IPS-20b (cell line): ENCODE measurements at regions not wholly inside any gene's neighbourhood (a gene's known extent, or its start where the extent isn't known, plus 50 kb on each side); places are given as distances from the start of the nearest gene placed in this dataset.

Experiments
- H3K27ac ChIP-seq: one replicate; pipeline ENCODE4 v1.5.1; 2013; ENCODE audit warnings: low read length
- H3K27me3 ChIP-seq: 2 replicates; pipeline ENCODE4 v1.6.1; 2013; ENCODE audit warnings: mild to moderate bottlenecking, low read length, inconsistent platforms; ENCODE audit not compliant: insufficient read depth
- H3K36me3 ChIP-seq: 2 replicates; pipeline ENCODE4 v1.6.1; 2013; ENCODE audit warnings: low read depth, mild to moderate bottlenecking, inconsistent platforms, low read length, moderate library complexity; ENCODE audit not compliant: insufficient read depth
- H3K4me1 ChIP-seq: 2 replicates; pipeline ENCODE4 v1.6.1; 2013; ENCODE audit warnings: mild to moderate bottlenecking, control low read depth, inconsistent platforms, low read length, moderate library complexity; ENCODE audit not compliant: insufficient read depth
- H3K4me3 ChIP-seq: 2 replicates; pipeline ENCODE4 v1.5.1; 2013; ENCODE audit warnings: mild to moderate bottlenecking, low read length, inconsistent platforms
- H3K9ac ChIP-seq: 2 replicates; pipeline ENCODE4 v1.6.1; 2013; ENCODE audit warnings: low read depth, mild to moderate bottlenecking, inconsistent platforms, low read length, moderate library complexity
- H3K9me3 ChIP-seq: 2 replicates; pipeline ENCODE4 v1.6.1; 2013; ENCODE audit warnings: mild to moderate bottlenecking, low read depth, low read length, inconsistent platforms; ENCODE audit not compliant: insufficient read depth

DNA sequence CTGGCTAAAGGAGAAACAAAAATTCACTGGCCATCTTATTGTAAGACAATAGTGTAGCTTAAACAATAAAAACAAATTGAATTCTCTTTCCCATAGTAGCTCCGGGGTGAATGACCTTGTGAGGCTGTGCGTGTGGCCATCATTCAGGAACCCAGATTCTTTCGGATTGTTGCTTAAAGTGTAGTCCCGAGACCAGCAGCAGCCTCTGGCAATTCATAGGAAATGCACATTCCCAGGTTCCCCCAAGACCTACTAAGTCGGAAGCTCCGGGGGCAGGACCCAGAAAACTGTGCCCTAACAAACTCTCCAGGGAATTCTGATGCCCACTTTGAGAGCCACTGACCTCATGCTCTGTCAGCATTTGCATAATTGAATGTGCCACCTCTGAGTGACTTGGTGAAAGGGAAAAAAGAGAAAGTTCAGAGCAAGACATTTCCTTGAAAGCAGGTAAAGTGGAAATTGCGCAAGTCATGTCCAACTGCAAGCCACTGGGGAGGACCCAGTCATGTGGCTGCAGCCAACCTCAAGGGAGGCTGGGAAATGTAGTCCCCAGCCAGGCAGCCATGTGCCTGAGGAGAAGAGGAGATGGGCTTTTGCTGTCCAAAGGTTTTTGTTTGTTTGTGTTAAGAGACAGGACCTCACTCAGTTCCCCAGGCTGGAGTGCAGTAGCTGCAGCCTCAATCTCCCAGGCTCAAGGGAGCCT is 50.7 kb upstream of the PNMA8B start:
- peaks cover 14% of the 10 kb centered on the region for H3K9me3 ChIP-seq
- H3K27ac ChIP-seq: no peak overlapping the region
- H3K36me3 ChIP-seq: no peaks in the 10 kb centered on the region
- no peaks in the 10 kb centered on the region for H3K27me3 ChIP-seq
- H3K4me1 ChIP-seq: no peaks in the 10 kb centered on the region; the same call in 1 of the 2 replicates
- H3K4me3 ChIP-seq: peak overlapping the region; percentile 37; the same call in 1 of the 2 replicates
- peak overlapping the region; percentile 33; the same call in 1 of the 2 replicates for H3K9ac ChIP-seq

DNA sequence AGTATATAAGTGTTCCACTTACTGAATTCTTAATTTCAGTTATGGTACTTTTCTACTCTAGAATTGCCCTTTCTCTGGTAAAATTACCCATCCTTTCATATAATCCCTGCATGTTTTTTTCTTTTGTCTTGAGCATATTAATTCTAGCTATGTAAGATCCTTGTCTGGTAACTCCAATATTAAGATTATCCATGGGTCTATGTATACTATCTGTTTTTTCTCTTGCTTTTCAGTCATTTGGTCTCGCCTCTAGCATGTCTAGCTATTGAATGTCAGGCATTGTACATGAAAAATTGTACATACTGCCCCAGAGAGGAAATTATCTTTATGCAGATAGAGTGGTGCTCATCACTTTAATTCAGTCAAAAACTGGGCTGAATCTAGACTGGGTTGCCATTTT is 50.4 kb upstream of the CALM3 start:
- no peaks in the 10 kb centered on the region for H3K36me3 ChIP-seq
- H3K4me3 ChIP-seq: no peak overlapping the region
- H3K27ac ChIP-seq: no peak overlapping the region
- no peaks in the 10 kb centered on the region for H3K27me3 ChIP-seq
- peaks cover 15% of the 10 kb centered on the region for H3K9me3 ChIP-seq
- H3K4me1 ChIP-seq: no peaks in the 10 kb centered on the region; the same call in 1 of the 2 replicates
- H3K9ac ChIP-seq: no peak overlapping the region

DNA sequence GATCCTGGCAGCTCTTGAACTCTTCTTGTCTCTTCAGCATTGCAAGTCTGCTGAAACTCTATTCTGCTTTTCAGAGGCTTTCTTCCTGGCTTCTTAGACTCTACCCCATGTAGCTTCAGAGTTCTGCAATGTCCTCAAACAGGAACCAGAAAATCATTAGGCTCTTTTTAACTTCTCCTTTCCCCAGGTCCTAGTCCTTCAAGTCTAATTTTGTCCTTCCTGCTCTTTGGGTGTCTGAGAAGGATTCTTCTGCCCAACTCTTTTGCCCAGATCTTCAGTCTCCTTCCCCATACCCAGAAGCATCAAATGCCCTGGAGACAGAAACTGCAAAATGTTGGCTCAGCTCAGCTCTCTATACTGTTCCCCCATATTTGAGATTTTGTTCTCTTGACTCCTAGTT is 50.0 kb upstream of the CALM3 start:
- Histone ChIP-seq H3K4me1 (no peaks in the 10 kb centered on the region; the same call in 1 of the 2 replicates), H3K9ac (no peak overlapping the region), H3K36me3 (no peaks in the 10 kb centered on the region), H3K4me3 (no peak overlapping the region), H3K9me3 (peaks cover 15% of the 10 kb centered on the region), H3K27me3 (no peaks in the 10 kb centered on the region), H3K27ac (no peak overlapping the region)
